Duodenal mucosa (tissue), 2 donors: ENCODE measurements at regions not wholly inside any gene's neighbourhood (a gene's known extent, or its start where the extent isn't known, plus 50 kb on each side); places are given as distances from the start of the nearest gene placed in this dataset.
"Not testable (repeated sequence)": the region's sequence is repeated elsewhere in the genome, so short reads cannot be mapped to it uniquely, and the experiment has no call there.

Experiments
- H3K27ac ChIP-seq: one replicate; pipeline ENCODE4 v1.7.0; 2013; ENCODE audit warnings: low read depth, low read length
- H3K27me3 ChIP-seq, 2 donors: one replicate each; pipeline ENCODE4 v1.7.0; 2013; ENCODE audit warnings: low read length in 2 of 2, control low read depth in 1 of 2; ENCODE audit not compliant: insufficient read depth in 2 of 2, control insufficient read depth in 1 of 2
- H3K36me3 ChIP-seq, 2 donors: one replicate each; pipeline ENCODE4 v1.7.0; 2013; ENCODE audit warnings: low read length in 2 of 2, control low read depth in 1 of 2; ENCODE audit not compliant: insufficient read depth in 2 of 2, control insufficient read depth in 1 of 2
- H3K4me1 ChIP-seq, 2 donors: one replicate each; pipeline ENCODE4 v1.7.0; 2013; ENCODE audit warnings: low read length in 2 of 2, control low read depth in 1 of 2; ENCODE audit not compliant: insufficient read depth in 2 of 2, control insufficient read depth in 1 of 2
- H3K4me3 ChIP-seq, 2 donors: one replicate each; pipeline ENCODE4 v1.7.0; 2013; ENCODE audit warnings: low read length in 2 of 2, low read depth in 1 of 2
- H3K9ac ChIP-seq, 2 donors: one replicate each; pipeline ENCODE4 v1.7.0; 2013; ENCODE audit warnings: low read length in 2 of 2, low read depth in 1 of 2
- H3K9me3 ChIP-seq, 2 donors: one replicate each; pipeline ENCODE4 v1.7.0; 2013; ENCODE audit warnings: low read length in 2 of 2, control low read depth in 1 of 2; ENCODE audit not compliant: control insufficient read depth in 1 of 2

GRCh38 chrX:10706342-10706741 is 86.0 kb upstream of the MID1 start:
- H3K27me3 ChIP-seq, H3K36me3 ChIP-seq, H3K4me1 ChIP-seq, H3K9ac ChIP-seq, H3K9me3 ChIP-seq, H3K27ac ChIP-seq, H3K4me3 ChIP-seq: not testable (repeated sequence)

GRCh38 chrX:10707773-10708172 is 87.4 kb upstream of the MID1 start:
- Histone ChIP-seq H3K4me3 (no peak overlapping the region), H3K9ac (no peak overlapping the region), H3K27ac (no peak overlapping the region), H3K4me1 (no peaks in the 10 kb centered on the region), H3K9me3 (no peaks in the 10 kb centered on the region), H3K27me3 (no peaks in the 10 kb centered on the region), H3K36me3 (no peaks in the 10 kb centered on the region)

GRCh38 chrX:10709276-10709675 is 88.9 kb upstream of the MID1 start:
- H3K27ac ChIP-seq, result no peak overlapping the region
- no peak overlapping the region for H3K9ac ChIP-seq
- H3K36me3 ChIP-seq, result no peaks in the 10 kb centered on the region
- H3K9me3 ChIP-seq, result no peaks in the 10 kb centered on the region
- H3K4me1 ChIP-seq, result no peaks in the 10 kb centered on the region
- H3K27me3 ChIP-seq, result no peaks in the 10 kb centered on the region
- no peak overlapping the region for H3K4me3 ChIP-seq

GRCh38 chrX:10714531-10714930 is 94.1 kb upstream of the MID1 start:
- H3K9ac ChIP-seq, result no peak overlapping the region
- no peak overlapping the region for H3K4me3 ChIP-seq
- no peaks in the 10 kb centered on the region for H3K9me3 ChIP-seq
- H3K27ac ChIP-seq, result no peak overlapping the region
- H3K4me1 ChIP-seq, result no peaks in the 10 kb centered on the region
- H3K36me3 ChIP-seq, result no peaks in the 10 kb centered on the region
- no peaks in the 10 kb centered on the region for H3K27me3 ChIP-seq

- Histone ChIP-seq H3K9me3 (no peaks in the 10 kb centered on the region), H3K27me3 (no peaks in the 10 kb centered on the region), H3K4me3 (no peak overlapping the region), H3K36me3 (no peaks in the 10 kb centered on the region), H3K4me1 (no peaks in the 10 kb centered on the region), H3K9ac (no peak overlapping the region), H3K27ac (no peak overlapping the region)
These were observed 102.5 kb upstream of the MID1 start for GRCh38 chrX:10722851-10723250.

- no peak overlapping the region for H3K9ac ChIP-seq
- H3K9me3 ChIP-seq, result no peaks in the 10 kb centered on the region
- no peaks in the 10 kb centered on the region for H3K4me1 ChIP-seq
- H3K27ac ChIP-seq, result no peak overlapping the region
- H3K4me3 ChIP-seq, result no peak overlapping the region
- H3K36me3 ChIP-seq, result no peaks in the 10 kb centered on the region
- no peaks in the 10 kb centered on the region for H3K27me3 ChIP-seq
These were observed 104.7 kb upstream of the MID1 start for GRCh38 chrX:10725071-10725470.

GRCh38 chrX:10726647-10727046 is 106.3 kb upstream of the MID1 start:
- no peaks in the 10 kb centered on the region for H3K9me3 ChIP-seq
- H3K4me1 ChIP-seq, result no peaks in the 10 kb centered on the region
- no peak overlapping the region for H3K9ac ChIP-seq
- no peaks in the 10 kb centered on the region for H3K36me3 ChIP-seq
- H3K4me3 ChIP-seq, result no peak overlapping the region
- H3K27me3 ChIP-seq, result no peaks in the 10 kb centered on the region
- no peak overlapping the region for H3K27ac ChIP-seq

GRCh38 chrX:10728806-10729389 is 108.5 kb upstream of the MID1 start:
- Histone ChIP-seq H3K9me3 (no peaks in the 10 kb centered on the region), H3K4me3 (no peak overlapping the region), H3K27me3 (no peaks in the 10 kb centered on the region), H3K4me1 (no peaks in the 10 kb centered on the region), H3K9ac (no peak overlapping the region), H3K27ac (no peak overlapping the region), H3K36me3 (no peaks in the 10 kb centered on the region)

GRCh38 chrX:10739426-10739825 is 119.0 kb upstream of the MID1 start:
- no peaks in the 10 kb centered on the region for H3K27me3 ChIP-seq
- no peaks in the 10 kb centered on the region for H3K4me1 ChIP-seq
- no peaks in the 10 kb centered on the region for H3K36me3 ChIP-seq
- H3K9me3 ChIP-seq, result no peaks in the 10 kb centered on the region
- no peak overlapping the region for H3K4me3 ChIP-seq
- H3K9ac ChIP-seq, result no peak overlapping the region
- no peak overlapping the region for H3K27ac ChIP-seq

- Histone ChIP-seq H3K9me3 (no peaks in the 10 kb centered on the region), H3K27ac (no peak overlapping the region), H3K4me1 (no peaks in the 10 kb centered on the region), H3K27me3 (no peaks in the 10 kb centered on the region), H3K4me3 (no peak overlapping the region), H3K9ac (no peak overlapping the region), H3K36me3 (no peaks in the 10 kb centered on the region)
These were observed 120.6 kb upstream of the MID1 start for GRCh38 chrX:10741003-10741402.

- H3K27ac ChIP-seq, result no peak overlapping the region
- H3K36me3 ChIP-seq, result no peaks in the 10 kb centered on the region
- H3K4me1 ChIP-seq, result no peaks in the 10 kb centered on the region
- H3K27me3 ChIP-seq, result no peaks in the 10 kb centered on the region
- no peak overlapping the region for H3K9ac ChIP-seq
- no peak overlapping the region for H3K4me3 ChIP-seq
- no peaks in the 10 kb centered on the region for H3K9me3 ChIP-seq
These were observed 121.2 kb upstream of the MID1 start for GRCh38 chrX:10741550-10741949.
